T-helper 2 cell treated with Interferon-gamma antibody and Interleukin-4, amounts not matched to agents 5 μg/mL and 100 μg/mL, for 36 hours (primary cell): ENCODE measurements at regions not wholly inside any gene's neighbourhood (a gene's known extent, or its start where the extent isn't known, plus 50 kb on each side); places are given as distances from the start of the nearest gene placed in this dataset.

Source experiments
- DNase-seq: peaks from one replicate; pipeline ENCODE4 v3.0.0; 2021; ENCODE audit warnings: low spot score
- H3K27ac Mint-ChIP-seq: one replicate; pipeline ENCODE4 v1.8.0; 2021; ENCODE audit warnings: mild to moderate bottlenecking, mixed read lengths
- H3K27me3 Mint-ChIP-seq: one replicate; pipeline ENCODE4 v1.8.0; 2021; ENCODE audit warnings: low read depth, mixed read lengths
- H3K36me3 Mint-ChIP-seq: one replicate; pipeline ENCODE4 v1.8.0; 2021; ENCODE audit warnings: low read depth, mixed read lengths
- H3K4me1 Mint-ChIP-seq: one replicate; pipeline ENCODE4 v1.8.0; 2021; ENCODE audit warnings: low read depth, mixed read lengths
- H3K4me3 Mint-ChIP-seq: one replicate; pipeline ENCODE4 v1.8.0; 2022; ENCODE audit warnings: mild to moderate bottlenecking, moderate library complexity, mixed read lengths
- H3K9me3 Mint-ChIP-seq: one replicate; pipeline ENCODE4 v1.8.0; 2021; ENCODE audit warnings: mixed read lengths

- Mint-ChIP-seq H3K4me1 (no peaks in the 10 kb centered on the region), H3K9me3 (peaks cover 21% of the 10 kb centered on the region)
Measured at GRCh38 chr17:12522336-12522735, 143.4 kb upstream of the MYOCD start.

GRCh38 chr17:12522743-12523183, 142.9 kb upstream of the MYOCD start:
- Mint-ChIP-seq H3K4me1 (no peaks in the 10 kb centered on the region), H3K9me3 (peaks cover 19% of the 10 kb centered on the region), H3K4me3 (no peak overlapping the region), H3K36me3 (no peaks in the 10 kb centered on the region), H3K27me3 (no peaks in the 10 kb centered on the region), H3K27ac (no peak overlapping the region)
- DNase-seq: no peak

More at GRCh38 chr17:12522336-12522735, 143.4 kb upstream of the MYOCD start:
- no peak overlapping the region for H3K4me3 Mint-ChIP-seq
- H3K27me3 Mint-ChIP-seq: no peaks in the 10 kb centered on the region
- no peak overlapping the region for H3K27ac Mint-ChIP-seq
- no peak for DNase-seq
- no peaks in the 10 kb centered on the region for H3K36me3 Mint-ChIP-seq

DNA sequence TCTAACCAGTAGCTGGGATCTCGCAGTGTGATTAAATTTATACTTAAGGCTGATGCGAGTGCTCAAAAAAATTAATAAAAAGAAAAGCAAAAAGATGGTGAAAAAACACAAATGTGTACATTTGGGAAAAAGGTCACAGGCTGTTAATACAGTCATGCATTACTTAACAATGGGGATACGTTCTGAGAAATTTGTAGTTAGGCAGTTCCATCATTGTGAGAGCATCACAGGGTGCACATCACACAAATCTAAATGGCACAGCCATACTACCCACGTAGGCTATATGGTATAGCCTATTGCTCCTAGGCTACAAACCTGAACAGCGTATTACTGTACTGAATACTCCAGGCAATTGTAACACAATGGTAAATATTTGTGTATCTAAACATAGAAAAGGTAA, 142.4 kb upstream of the MYOCD start:
- H3K27me3 Mint-ChIP-seq: no peaks in the 10 kb centered on the region

GRCh38 chr17:12528036-12528435, 137.7 kb upstream of the MYOCD start:
- no peaks in the 10 kb centered on the region for H3K36me3 Mint-ChIP-seq
- H3K4me3 Mint-ChIP-seq: no peak overlapping the region
- H3K9me3 Mint-ChIP-seq: peaks cover 14% of the 10 kb centered on the region
- DNase-seq: no peak
- H3K4me1 Mint-ChIP-seq: no peaks in the 10 kb centered on the region
- no peak overlapping the region for H3K27ac Mint-ChIP-seq
- H3K27me3 Mint-ChIP-seq: no peaks in the 10 kb centered on the region

More for the DNA sequence above, 142.4 kb upstream of the MYOCD start:
- Mint-ChIP-seq H3K9me3 (peaks cover 19% of the 10 kb centered on the region), H3K4me1 (no peaks in the 10 kb centered on the region), H3K36me3 (no peaks in the 10 kb centered on the region), H3K4me3 (no peak overlapping the region), H3K27ac (no peak overlapping the region)
- DNase-seq: no peak

DNA sequence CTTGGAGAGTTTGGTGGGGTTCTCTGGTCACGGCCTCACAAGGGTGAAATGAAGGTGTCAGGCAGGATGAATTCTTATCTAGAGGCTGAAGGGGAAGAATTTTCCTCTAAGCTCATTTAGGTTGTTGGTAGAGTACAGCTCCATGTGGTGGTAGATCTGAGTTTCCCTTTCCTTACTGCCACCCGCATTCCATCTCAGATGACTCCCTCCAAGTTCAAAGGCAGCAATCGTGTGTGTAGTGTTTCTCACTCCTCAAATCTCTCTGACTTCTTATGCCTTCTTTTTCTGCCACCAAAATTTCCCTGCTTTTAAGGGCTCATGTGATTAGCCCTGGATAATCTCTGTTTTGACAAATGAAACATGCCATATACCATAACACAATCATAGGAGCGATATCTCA, 135.5 kb upstream of the MYOCD start:
- DNase-seq: no peak
- Mint-ChIP-seq H3K27me3 (no peaks in the 10 kb centered on the region), H3K27ac (no peak overlapping the region), H3K4me1 (no peaks in the 10 kb centered on the region), H3K9me3 (peaks cover 13% of the 10 kb centered on the region), H3K36me3 (no peaks in the 10 kb centered on the region), H3K4me3 (no peak overlapping the region)

DNA sequence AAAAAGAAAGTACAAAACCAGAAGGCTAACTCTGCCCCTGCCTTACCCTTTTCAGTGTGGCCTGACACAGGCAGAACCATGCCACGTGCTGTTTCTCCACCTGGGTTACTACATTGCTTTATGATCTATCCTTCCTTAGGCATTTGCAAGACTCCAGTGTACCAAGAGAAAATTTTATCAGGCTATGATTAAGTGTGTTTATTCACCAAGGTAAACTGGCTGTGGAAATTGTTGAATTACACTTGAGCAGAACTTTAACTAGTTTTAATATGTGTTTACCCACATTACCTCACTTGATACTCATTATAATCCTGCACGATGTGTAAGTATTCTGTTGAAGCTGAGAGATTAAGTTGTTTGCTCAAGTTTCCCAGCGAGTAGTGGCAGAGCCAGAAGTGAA, 129.7 kb upstream of the MYOCD start:
- no peaks in the 10 kb centered on the region for H3K4me1 Mint-ChIP-seq
- no peaks in the 10 kb centered on the region for H3K36me3 Mint-ChIP-seq

DNA sequence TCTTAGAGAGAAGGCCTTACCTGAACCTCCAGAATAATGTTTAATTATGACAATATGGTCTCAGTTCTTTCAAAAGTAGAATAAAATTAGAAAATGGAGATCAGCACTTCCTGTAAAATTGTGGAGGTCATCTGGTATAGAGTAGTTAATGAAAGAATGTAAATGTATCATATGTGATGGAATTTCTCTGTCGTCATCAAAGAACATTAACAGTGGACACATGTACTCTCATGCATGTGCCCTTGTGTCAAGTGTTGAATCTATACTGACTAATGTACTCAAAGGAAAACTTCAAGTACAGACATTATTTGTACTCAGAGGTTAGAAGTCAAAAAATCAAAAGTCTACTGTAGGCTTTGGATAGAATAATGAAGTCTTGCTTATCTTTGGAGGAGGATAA, 129.2 kb upstream of the MYOCD start:
- Mint-ChIP-seq H3K4me1 (no peaks in the 10 kb centered on the region), H3K4me3 (no peak overlapping the region), H3K9me3 (peaks cover 23% of the 10 kb centered on the region), H3K27me3 (no peaks in the 10 kb centered on the region), H3K27ac (no peak overlapping the region), H3K36me3 (no peaks in the 10 kb centered on the region)
- DNase-seq: no peak

More for the DNA sequence above, 129.7 kb upstream of the MYOCD start:
- H3K27me3 Mint-ChIP-seq: no peaks in the 10 kb centered on the region
- H3K4me3 Mint-ChIP-seq: no peak overlapping the region
- no peak for DNase-seq
- H3K27ac Mint-ChIP-seq: no peak overlapping the region
- H3K9me3 Mint-ChIP-seq: peaks cover 18% of the 10 kb centered on the region

DNA sequence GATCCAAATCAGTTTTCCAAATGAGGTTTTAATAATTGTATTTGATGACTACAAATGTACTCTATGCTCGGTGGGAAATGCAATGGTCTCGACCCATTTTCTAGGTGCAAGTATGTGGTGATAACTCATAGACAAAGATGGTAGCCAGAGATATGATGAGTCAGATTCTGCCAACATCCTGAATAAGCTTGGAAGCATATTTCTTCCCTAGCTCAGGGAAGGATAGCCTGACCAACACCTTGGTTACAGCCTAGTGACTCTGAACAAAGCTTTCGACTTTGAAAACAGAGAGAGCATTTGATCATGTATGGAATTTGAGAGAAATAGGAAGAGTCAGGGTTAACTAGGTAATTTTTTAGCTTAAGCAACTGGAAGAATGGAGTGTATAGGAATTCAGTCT, 128.3 kb upstream of the MYOCD start:
- Mint-ChIP-seq H3K36me3 (no peaks in the 10 kb centered on the region), H3K27me3 (no peaks in the 10 kb centered on the region), H3K27ac (no peak overlapping the region), H3K9me3 (peaks cover 28% of the 10 kb centered on the region), H3K4me3 (no peak overlapping the region), H3K4me1 (no peaks in the 10 kb centered on the region)
- DNase-seq: no peak

GRCh38 chr17:12538003-12538402, 127.7 kb upstream of the MYOCD start:
- no peak for DNase-seq
- H3K27me3 Mint-ChIP-seq: no peaks in the 10 kb centered on the region
- no peak overlapping the region for H3K27ac Mint-ChIP-seq
- H3K4me3 Mint-ChIP-seq: no peak overlapping the region
- H3K36me3 Mint-ChIP-seq: no peaks in the 10 kb centered on the region
- no peaks in the 10 kb centered on the region for H3K4me1 Mint-ChIP-seq
- H3K9me3 Mint-ChIP-seq: peaks cover 29% of the 10 kb centered on the region

- no peak overlapping the region for H3K27ac Mint-ChIP-seq
- no peaks in the 10 kb centered on the region for H3K4me1 Mint-ChIP-seq
- no peak for DNase-seq
- H3K27me3 Mint-ChIP-seq: no peaks in the 10 kb centered on the region
- H3K4me3 Mint-ChIP-seq: no peak overlapping the region
- H3K9me3 Mint-ChIP-seq: peaks cover 33% of the 10 kb centered on the region
- no peaks in the 10 kb centered on the region for H3K36me3 Mint-ChIP-seq
Measured at GRCh38 chr17:12545877-12546513, 119.7 kb upstream of the MYOCD start.

GRCh38 chr17:12546983-12547382, 118.7 kb upstream of the MYOCD start:
- Mint-ChIP-seq H3K36me3 (no peaks in the 10 kb centered on the region), H3K4me1 (no peaks in the 10 kb centered on the region), H3K9me3 (peaks cover 30% of the 10 kb centered on the region), H3K4me3 (no peak overlapping the region), H3K27ac (no peak overlapping the region), H3K27me3 (no peaks in the 10 kb centered on the region)
- DNase-seq: no peak

DNA sequence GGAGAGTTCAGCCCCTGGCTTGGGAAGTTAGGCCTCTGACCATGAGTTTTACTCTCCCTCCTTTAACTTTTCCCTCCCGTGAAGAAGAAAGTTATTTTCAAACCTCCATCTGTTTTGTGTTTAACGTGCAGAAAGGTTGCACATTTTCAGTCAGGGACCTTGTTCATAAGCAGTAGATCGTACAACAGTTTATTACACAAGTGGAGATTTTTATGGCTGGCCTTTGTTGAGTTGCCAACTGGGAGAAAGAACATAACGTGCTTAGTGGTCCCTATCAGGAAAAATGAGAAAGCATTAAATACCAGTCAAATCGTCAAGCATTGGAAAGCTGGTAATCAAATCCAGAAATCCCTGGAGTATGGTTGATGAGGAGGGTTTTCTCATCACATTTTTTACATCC, 117.9 kb upstream of the MYOCD start:
- no peaks in the 10 kb centered on the region for H3K4me1 Mint-ChIP-seq
- no peak overlapping the region for H3K4me3 Mint-ChIP-seq

GRCh38 chr17:12548558-12548957, 117.1 kb upstream of the MYOCD start:
- DNase-seq: no peak
- no peak overlapping the region for H3K27ac Mint-ChIP-seq
- no peaks in the 10 kb centered on the region for H3K27me3 Mint-ChIP-seq
- H3K4me1 Mint-ChIP-seq: no peaks in the 10 kb centered on the region
- H3K4me3 Mint-ChIP-seq: no peak overlapping the region
- no peaks in the 10 kb centered on the region for H3K36me3 Mint-ChIP-seq
- H3K9me3 Mint-ChIP-seq: peaks cover 24% of the 10 kb centered on the region

More for the DNA sequence above, 117.9 kb upstream of the MYOCD start:
- no peak overlapping the region for H3K27ac Mint-ChIP-seq
- H3K9me3 Mint-ChIP-seq: peaks cover 26% of the 10 kb centered on the region
- no peak for DNase-seq
- no peaks in the 10 kb centered on the region for H3K36me3 Mint-ChIP-seq
- no peaks in the 10 kb centered on the region for H3K27me3 Mint-ChIP-seq

GRCh38 chr17:12549499-12550041, 116.1 kb upstream of the MYOCD start:
- no peak for DNase-seq
- Mint-ChIP-seq H3K9me3 (peaks cover 25% of the 10 kb centered on the region), H3K4me3 (no peak overlapping the region), H3K4me1 (no peaks in the 10 kb centered on the region), H3K27me3 (no peaks in the 10 kb centered on the region), H3K36me3 (no peaks in the 10 kb centered on the region), H3K27ac (no peak overlapping the region)

- peaks cover 43% of the 10 kb centered on the region for H3K9me3 Mint-ChIP-seq
- H3K4me1 Mint-ChIP-seq: no peaks in the 10 kb centered on the region
- no peaks in the 10 kb centered on the region for H3K36me3 Mint-ChIP-seq
- H3K27me3 Mint-ChIP-seq: no peaks in the 10 kb centered on the region
- no peak overlapping the region for H3K4me3 Mint-ChIP-seq
- DNase-seq: no peak
- H3K27ac Mint-ChIP-seq: no peak overlapping the region
Measured at GRCh38 chr17:12553625-12554024, 112.1 kb upstream of the MYOCD start.
